RPMI8226 (cell line): ENCODE measurements at regions not wholly inside any gene's neighbourhood (a gene's known extent, or its start where the extent isn't known, plus 50 kb on each side); places are given as distances from the start of the nearest gene placed in this dataset.

Source experiments
- DNase-seq: peaks from one replicate; pipeline ENCODE4 v3.0.0-alpha.2; 2015

- peak; percentile 86 for DNase-seq
Measured at GRCh38 chr11:45339729-45340519, 53.8 kb upstream of the SYT13 start.

GRCh38 chr11:45337583-45338360, 51.6 kb upstream of the SYT13 start:
- no peak for DNase-seq

GRCh38 chr11:45336136-45336535, 50.0 kb upstream of the SYT13 start:
- DNase-seq = no peak
